K562 (cell line): ENCODE measurements at regions not wholly inside any gene's neighbourhood (a gene's known extent, or its start where the extent isn't known, plus 50 kb on each side); places are given as distances from the start of the nearest gene placed in this dataset.

ENCODE experiments used
- CBX3 ChIP-seq, 2 experiments: IDR thresholded peaks; 1 replicate in 1 of 2; 2 replicates in 1 of 2; pipeline ENCODE4 v1.6.1; 2012; ENCODE audit warnings: inconsistent platforms in 2 of 2, low read length in 2 of 2, borderline replicate concordance in 1 of 2, control low read depth in 1 of 2
- ETS2 ChIP-seq: IDR thresholded peaks from 2 replicates; pipeline ENCODE4 v1.6.1; 2016; ENCODE audit warnings: borderline replicate concordance, missing genetic modification characterization, mild to moderate bottlenecking, moderate library complexity, missing compliant biosample characterization; ENCODE audit not compliant: poor library complexity, severe bottlenecking
- RCOR1 ChIP-seq, 2 experiments: IDR thresholded peaks; 2 replicates each; pipeline ENCODE4 v1.6.1; 2012; ENCODE audit warnings: low read depth in 2 of 2, low read length in 2 of 2, borderline replicate concordance in 1 of 2, improper control_type of control experiment in 1 of 2
- TRIM24 ChIP-seq, 2 experiments: fragments of 450-650 bp; IDR thresholded peaks; 2 replicates each; pipeline ENCODE4 v1.6.1; 2016
- TRIM28 ChIP-seq: fragments of 450-650 bp; IDR thresholded peaks from 2 replicates; pipeline ENCODE4 v1.6.1; 2017
- ZNF354B ChIP-seq: fragments of 250-450 bp; sonication (Bioruptor Pico); IDR thresholded peaks from 2 replicates; pipeline ENCODE4 v1.4.0; 2020
- ZNF507 ChIP-seq: conservative IDR thresholded peaks from 2 replicates; pipeline ENCODE4 v1.6.1; 2017; ENCODE audit warnings: missing genetic modification characterization, missing compliant biosample characterization
- TF ChIP-seq, protein P1 (sequence below): fragments of 450-650 bp; IDR thresholded peaks from 2 replicates; pipeline ENCODE4 v1.6.1; 2016; ENCODE audit warnings: low read depth
- TF ChIP-seq, protein P2 (sequence below): sonication (generic); formaldehyde crosslinking; IDR thresholded peaks from 2 replicates; pipeline ENCODE4 v1.8.0; 2022; ENCODE audit warnings: mild to moderate bottlenecking, low read depth, missing genetic modification reagents
- TF ChIP-seq, protein P3 (sequence below): fragments of 250-450 bp; sonication (Bioruptor Pico); IDR thresholded peaks from 2 replicates; pipeline ENCODE4 v1.4.0; 2020; ENCODE audit warnings: mild to moderate bottlenecking
- TF ChIP-seq, protein P4 (sequence below): fragments of 450-650 bp; IDR thresholded peaks from 2 replicates; pipeline ENCODE4 v1.6.1; 2018; ENCODE audit warnings: mild to moderate bottlenecking, low read depth; ENCODE audit not compliant: partially characterized antibody
- TF ChIP-seq, protein P5 (sequence below): sonication (generic); formaldehyde crosslinking; IDR thresholded peaks from 2 replicates; pipeline ENCODE4 v1.8.0; 2022; ENCODE audit warnings: mild to moderate bottlenecking, missing genetic modification reagents

DNA sequence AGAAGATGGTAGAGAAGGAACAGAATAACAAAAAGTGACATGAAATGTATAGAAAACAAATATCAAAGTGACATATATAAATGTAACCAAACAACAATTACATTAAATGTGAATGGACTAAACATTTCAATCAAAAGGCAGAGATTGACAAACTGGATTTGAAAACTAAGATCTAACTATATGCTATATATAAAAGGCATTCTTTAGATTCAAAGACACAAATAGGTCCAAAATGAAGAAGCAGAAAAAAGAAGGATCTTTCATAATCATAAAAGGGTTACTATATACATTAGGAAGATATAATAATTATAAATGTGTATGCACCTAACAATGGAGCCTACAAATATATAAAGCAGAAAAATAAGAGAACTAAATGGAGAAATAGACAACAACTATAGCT, 183.7 kb downstream of the METTL4 start (continued):
- TF ChIP-seq, protein P1, sequence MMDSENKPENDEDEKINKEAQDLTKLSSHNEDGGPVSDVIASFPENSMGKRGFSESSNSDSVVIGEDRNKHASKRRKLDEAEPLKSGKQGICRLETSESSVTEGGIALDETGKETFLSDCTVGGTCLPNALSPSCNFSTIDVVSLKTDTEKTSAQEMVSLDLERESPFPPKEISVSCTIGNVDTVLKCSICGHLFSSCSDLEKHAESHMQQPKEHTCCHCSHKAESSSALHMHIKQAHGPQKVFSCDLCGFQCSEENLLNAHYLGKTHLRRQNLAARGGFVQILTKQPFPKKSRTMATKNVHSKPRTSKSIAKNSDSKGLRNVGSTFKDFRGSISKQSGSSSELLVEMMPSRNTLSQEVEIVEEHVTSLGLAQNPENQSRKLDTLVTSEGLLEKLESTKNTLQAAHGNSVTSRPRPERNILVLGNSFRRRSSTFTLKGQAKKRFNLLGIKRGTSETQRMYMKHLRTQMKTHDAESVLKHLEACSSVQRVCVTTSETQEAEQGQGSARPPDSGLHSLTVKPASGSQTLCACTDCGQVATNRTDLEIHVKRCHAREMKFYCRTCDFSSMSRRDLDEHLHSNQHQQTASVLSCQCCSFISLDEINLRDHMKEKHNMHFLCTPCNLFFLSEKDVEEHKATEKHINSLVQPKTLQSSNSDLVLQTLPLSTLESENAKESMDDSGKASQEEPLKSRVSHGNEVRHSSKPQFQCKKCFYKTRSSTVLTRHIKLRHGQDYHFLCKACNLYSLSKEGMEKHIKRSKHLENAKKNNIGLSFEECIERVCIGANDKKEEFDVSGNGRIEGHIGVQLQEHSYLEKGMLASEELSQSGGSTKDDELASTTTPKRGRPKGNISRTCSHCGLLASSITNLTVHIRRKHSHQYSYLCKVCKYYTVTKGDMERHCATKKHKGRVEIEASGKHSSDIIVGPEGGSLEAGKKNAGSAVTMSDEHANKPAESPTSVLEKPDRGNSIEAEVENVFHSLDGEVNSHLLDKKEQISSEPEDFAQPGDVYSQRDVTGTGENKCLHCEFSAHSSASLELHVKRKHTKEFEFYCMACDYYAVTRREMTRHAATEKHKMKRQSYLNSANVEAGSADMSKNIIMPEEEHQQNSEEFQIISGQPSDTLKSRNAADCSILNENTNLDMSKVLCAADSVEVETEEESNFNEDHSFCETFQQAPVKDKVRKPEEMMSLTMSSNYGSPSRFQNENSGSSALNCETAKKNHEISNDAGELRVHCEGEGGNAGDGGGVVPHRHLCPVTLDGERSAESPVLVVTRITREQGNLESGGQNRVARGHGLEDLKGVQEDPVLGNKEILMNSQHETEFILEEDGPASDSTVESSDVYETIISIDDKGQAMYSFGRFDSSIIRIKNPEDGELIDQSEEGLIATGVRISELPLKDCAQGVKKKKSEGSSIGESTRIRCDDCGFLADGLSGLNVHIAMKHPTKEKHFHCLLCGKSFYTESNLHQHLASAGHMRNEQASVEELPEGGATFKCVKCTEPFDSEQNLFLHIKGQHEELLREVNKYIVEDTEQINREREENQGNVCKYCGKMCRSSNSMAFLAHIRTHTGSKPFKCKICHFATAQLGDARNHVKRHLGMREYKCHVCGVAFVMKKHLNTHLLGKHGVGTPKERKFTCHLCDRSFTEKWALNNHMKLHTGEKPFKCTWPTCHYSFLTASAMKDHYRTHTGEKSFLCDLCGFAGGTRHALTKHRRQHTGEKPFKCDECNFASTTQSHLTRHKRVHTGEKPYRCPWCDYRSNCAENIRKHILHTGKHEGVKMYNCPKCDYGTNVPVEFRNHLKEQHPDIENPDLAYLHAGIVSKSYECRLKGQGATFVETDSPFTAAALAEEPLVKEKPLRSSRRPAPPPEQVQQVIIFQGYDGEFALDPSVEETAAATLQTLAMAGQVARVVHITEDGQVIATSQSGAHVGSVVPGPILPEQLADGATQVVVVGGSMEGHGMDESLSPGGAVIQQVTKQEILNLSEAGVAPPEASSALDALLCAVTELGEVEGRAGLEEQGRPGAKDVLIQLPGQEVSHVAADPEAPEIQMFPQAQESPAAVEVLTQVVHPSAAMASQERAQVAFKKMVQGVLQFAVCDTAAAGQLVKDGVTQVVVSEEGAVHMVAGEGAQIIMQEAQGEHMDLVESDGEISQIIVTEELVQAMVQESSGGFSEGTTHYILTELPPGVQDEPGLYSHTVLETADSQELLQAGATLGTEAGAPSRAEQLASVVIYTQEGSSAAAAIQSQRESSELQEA: no peak
- no peak for TF ChIP-seq ETS2 (tag)
- TF ChIP-seq TRIM24 (IDR thresholded peaks at IDR 0.05): peak in 1 of 2 experiments; percentile 49; a peak in 2 of 4 replicates
- TF ChIP-seq, protein P2, sequence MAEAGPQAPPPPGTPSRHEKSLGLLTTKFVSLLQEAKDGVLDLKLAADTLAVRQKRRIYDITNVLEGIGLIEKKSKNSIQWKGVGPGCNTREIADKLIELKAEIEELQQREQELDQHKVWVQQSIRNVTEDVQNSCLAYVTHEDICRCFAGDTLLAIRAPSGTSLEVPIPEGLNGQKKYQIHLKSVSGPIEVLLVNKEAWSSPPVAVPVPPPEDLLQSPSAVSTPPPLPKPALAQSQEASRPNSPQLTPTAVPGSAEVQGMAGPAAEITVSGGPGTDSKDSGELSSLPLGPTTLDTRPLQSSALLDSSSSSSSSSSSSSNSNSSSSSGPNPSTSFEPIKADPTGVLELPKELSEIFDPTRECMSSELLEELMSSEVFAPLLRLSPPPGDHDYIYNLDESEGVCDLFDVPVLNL (CRISPR knock-in tag): no peak
- TF ChIP-seq RCOR1 (IDR thresholded peaks at IDR 0.05; ENCODE audit: borderline replicate concordance in 1 of 2, low read depth in 2 of 2, low read length in 2 of 2): no peak
- peak; percentile 95 for TF ChIP-seq ZNF354B
- TF ChIP-seq, protein P3, sequence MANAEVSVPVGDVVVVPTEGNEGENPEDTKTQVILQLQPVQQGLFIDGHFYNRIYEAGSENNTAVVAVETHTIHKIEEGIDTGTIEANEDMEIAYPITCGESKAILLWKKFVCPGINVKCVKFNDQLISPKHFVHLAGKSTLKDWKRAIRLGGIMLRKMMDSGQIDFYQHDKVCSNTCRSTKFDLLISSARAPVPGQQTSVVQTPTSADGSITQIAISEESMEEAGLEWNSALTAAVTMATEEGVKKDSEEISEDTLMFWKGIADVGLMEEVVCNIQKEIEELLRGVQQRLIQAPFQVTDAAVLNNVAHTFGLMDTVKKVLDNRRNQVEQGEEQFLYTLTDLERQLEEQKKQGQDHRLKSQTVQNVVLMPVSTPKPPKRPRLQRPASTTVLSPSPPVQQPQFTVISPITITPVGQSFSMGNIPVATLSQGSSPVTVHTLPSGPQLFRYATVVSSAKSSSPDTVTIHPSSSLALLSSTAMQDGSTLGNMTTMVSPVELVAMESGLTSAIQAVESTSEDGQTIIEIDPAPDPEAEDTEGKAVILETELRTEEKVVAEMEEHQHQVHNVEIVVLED: no peak
- TF ChIP-seq, protein P4, sequence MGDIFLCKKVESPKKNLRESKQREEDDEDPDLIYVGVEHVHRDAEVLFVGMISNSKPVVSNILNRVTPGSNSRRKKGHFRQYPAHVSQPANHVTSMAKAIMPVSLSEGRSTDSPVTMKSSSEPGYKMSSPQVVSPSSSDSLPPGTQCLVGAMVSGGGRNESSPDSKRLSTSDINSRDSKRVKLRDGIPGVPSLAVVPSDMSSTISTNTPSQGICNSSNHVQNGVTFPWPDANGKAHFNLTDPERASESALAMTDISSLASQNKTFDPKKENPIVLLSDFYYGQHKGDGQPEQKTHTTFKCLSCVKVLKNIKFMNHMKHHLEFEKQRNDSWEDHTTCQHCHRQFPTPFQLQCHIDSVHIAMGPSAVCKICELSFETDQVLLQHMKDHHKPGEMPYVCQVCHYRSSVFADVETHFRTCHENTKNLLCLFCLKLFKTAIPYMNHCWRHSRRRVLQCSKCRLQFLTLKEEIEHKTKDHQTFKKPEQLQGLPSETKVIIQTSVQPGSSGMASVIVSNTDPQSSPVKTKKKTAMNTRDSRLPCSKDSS: peak; percentile 83
- peak; percentile 100 for TF ChIP-seq ZNF507 (tag)
- peak; percentile 85; the same call in 1 of the 2 replicates for TF ChIP-seq TRIM28
- peak in 1 of 2 experiments; percentile 80; a peak in 1 of 3 replicates for TF ChIP-seq CBX3 (IDR thresholded peaks at IDR 0.05; ENCODE audit: borderline replicate concordance in 1 of 2, low read length in 2 of 2)
- TF ChIP-seq, protein P5, sequence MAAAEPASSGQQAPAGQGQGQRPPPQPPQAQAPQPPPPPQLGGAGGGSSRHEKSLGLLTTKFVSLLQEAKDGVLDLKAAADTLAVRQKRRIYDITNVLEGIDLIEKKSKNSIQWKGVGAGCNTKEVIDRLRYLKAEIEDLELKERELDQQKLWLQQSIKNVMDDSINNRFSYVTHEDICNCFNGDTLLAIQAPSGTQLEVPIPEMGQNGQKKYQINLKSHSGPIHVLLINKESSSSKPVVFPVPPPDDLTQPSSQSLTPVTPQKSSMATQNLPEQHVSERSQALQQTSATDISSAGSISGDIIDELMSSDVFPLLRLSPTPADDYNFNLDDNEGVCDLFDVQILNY (CRISPR knock-in tag): no peak
